ENCODE measurements at regions not wholly inside any gene's neighbourhood (a gene's known extent, or its start where the extent isn't known, plus 50 kb on each side); places are given as distances from the start of the nearest gene placed in this dataset.
"Not testable (repeated sequence)": the region's sequence is repeated elsewhere in the genome, so short reads cannot be mapped to it uniquely, and the experiment has no call there.

DNA sequence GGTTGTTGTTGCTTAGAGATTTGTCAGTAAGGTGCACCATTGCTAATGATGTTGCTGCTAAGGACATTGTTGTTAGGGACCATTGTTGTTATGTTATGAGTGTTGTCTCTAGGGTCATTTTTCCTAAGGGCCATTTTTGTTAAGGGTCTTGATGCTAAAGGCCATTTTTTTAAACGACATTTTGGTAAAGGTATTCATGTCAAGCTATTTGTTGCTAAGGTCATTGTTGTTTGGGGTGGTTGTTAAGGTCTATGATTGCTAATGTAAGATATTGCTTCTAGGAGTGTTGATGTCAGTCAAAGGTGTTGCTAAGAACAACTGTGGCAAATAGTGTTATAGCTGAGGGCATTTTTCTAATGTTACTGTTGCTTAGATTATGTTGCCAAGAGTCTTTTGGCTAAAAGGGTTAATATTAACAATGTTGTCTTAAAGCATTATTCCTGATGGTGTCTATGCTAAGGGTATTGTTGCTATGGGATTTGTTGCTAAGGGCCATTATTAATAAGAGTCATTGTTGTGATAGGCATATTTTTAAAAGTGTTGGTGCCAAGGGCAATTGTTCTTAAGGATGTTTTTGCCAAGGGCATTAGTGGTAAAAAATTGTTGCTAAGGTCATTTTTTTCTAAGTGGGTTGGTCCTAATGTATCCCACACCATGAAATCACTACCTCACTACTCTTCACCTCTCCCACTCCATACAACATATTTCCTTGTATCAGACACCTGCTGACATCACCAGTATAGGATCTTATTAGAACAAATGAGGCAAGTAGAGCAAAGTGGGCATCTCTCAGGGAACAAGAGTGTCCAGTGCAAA is 56.2 kb downstream of the SPATA31A6 start:
- DNase-seq (ENCODE audit: low read depth), result not testable (repeated sequence)

GRCh38 chr9:42240261-42240579 is 56.8 kb downstream of the SPATA31A6 start:
- DNase-seq (ENCODE audit: low read depth), result not testable (repeated sequence)

DNA sequence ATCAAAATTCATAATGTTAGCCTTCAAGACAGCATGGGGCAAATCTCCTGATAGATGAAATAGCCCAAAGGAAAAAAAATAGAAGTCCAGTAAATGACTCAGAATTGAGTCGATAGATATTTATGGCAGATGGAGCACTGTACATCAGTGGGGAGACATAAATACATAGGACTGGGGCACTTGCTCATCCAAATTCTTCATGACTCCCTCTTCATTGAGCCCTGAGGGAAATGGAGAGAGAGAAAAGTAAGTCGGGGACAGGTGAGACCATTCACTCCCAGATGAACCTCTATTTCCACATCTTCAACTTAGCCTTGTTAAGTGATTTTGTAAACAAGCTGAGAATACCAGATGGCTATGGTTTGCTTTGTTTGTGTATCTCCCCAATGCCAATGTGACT is 59.8 kb downstream of the SPATA31A6 start:
- not testable (repeated sequence) for DNase-seq (ENCODE audit: low read depth)

- DNase-seq (ENCODE audit: low read depth), result not testable (repeated sequence)
Measured at GRCh38 chr9:42243822-42244221, 60.4 kb downstream of the SPATA31A6 start.

DNA sequence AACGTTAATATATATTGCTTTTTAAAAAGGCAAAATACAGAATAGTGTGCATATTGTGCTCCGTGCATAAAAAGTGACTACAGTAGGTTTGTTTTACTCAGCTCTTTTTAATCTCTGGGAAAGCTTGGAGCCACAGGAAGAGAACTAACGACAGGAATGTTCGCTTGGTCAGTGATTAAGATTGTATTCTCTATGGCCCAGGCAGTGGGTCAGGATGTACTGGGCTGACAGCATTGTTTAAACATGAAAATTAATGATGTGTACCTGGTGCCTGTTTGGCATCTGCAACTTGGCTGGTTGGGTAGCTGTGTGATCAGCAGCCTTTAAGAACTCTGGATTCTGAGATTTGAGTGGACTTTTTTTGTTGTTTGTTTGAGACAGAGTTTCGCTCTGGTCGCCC is 85.3 kb downstream of the SPATA31A6 start:
- DNase-seq (ENCODE audit: low read depth), result not testable (repeated sequence)

GRCh38 chr9:42269171-42269570 is 85.7 kb downstream of the SPATA31A6 start:
- DNase-seq (ENCODE audit: low read depth), result not testable (repeated sequence)

GRCh38 chr9:42273191-42273590 is 89.7 kb downstream of the SPATA31A6 start:
- not testable (repeated sequence) for DNase-seq (ENCODE audit: low read depth)

GRCh38 chr9:42275141-42275540 is 91.7 kb downstream of the SPATA31A6 start:
- DNase-seq (ENCODE audit: low read depth), result no peak

GRCh38 chr9:42282531-42283178 is 99.2 kb downstream of the SPATA31A6 start:
- DNase-seq (ENCODE audit: low read depth), result not testable (repeated sequence)

GRCh38 chr9:42283179-42283543 is 99.7 kb downstream of the SPATA31A6 start:
- not testable (repeated sequence) for DNase-seq (ENCODE audit: low read depth)

- not testable (repeated sequence) for DNase-seq (ENCODE audit: low read depth)
Measured at GRCh38 chr9:42286145-42286845, 102.8 kb downstream of the SPATA31A6 start.

GRCh38 chr9:42288002-42288864 is 104.8 kb downstream of the SPATA31A6 start:
- not testable (repeated sequence) for DNase-seq (ENCODE audit: low read depth)

DNA sequence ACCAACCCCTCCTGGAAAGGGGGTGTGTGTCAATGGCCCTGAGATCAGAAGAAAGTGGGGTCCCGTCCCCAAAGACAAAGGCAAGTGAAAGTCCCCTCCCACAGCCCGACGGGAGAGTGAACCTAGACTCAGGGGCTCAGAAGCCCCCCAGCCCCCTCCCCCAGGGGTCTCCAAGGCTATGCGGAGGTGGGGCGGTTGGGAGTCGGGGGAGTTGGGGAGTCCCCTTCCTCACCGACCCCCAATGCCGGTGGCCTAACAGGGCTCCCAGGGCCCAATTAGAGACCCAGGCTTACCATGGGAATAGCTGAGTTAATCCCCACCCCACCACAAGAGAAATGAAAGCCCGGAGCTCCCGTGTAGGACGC is 105.4 kb downstream of the SPATA31A6 start:
- not testable (repeated sequence) for DNase-seq (ENCODE audit: low read depth)

GRCh38 chr9:42300124-42300523 is 116.7 kb downstream of the SPATA31A6 start:
- not testable (repeated sequence) for DNase-seq (ENCODE audit: low read depth)

GRCh38 chr9:42306625-42307024 is 123.2 kb downstream of the SPATA31A6 start:
- DNase-seq (ENCODE audit: low read depth), result not testable (repeated sequence)

DNA sequence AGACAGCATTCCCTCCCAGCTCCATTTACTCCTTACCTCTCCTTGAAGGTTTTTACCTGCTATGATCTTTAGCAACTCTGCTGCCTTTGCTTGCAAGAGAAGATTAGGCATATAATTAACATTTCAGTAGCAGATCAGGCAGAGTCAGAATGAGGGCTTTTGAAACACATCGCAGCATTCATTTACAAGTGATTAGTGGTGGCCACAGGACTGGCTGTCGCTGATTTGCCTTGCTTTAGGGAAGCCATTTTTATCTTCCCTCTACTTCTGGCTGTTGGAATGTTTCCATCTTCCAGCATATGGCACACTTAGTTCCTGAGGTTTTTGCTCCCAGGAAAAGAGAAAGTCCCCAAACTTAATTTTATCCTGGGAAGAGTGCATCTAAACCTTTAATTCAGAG is 124.0 kb downstream of the SPATA31A6 start:
- not testable (repeated sequence) for DNase-seq (ENCODE audit: low read depth)

GRCh38 chr9:42310972-42311371 is 127.5 kb downstream of the SPATA31A6 start:
- not testable (repeated sequence) for DNase-seq (ENCODE audit: low read depth)

DNA sequence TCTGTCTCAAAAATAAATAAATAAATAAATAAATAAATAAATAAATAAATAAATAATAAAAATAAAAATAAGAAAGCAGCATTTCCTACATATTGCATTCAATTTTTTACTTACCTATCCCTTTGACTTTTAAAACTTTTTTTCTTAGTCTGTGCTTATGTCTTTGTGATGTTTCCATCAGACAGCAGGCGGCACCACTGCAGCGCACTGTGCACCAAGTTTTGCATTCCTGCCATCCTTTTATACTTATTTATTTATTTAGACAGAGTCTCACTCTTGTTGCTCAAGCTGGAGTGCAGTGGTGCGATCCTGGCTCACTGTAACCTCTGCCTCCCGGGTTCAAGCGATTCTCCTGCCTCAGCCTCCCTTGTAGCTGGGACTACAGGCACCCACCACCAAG is 132.6 kb downstream of the SPATA31A6 start:
- not testable (repeated sequence) for DNase-seq (ENCODE audit: low read depth)

DNA sequence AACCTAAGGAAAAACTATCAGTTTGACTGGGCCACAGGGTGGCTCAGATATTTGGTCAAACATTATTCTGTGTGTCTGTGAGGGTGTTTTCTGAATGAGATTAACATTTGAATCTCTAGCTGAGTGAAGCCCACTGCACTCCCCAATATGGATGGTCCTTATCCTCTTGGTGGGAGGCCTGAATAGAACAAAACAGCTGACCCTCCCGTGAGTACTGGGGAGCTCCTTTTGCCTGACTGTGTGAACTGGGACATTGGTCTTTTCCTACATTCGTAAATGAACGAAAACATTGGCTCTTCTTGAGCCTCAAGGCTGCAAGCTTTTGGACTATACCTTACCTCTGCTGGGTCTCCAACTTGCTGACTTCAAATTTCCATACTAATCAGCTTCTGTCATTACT is 134.2 kb downstream of the SPATA31A6 start:
- DNase-seq (ENCODE audit: low read depth), result not testable (repeated sequence)

GRCh38 chr9:42323084-42323809 is 139.8 kb downstream of the SPATA31A6 start:
- not testable (repeated sequence) for DNase-seq (ENCODE audit: low read depth)

DNA sequence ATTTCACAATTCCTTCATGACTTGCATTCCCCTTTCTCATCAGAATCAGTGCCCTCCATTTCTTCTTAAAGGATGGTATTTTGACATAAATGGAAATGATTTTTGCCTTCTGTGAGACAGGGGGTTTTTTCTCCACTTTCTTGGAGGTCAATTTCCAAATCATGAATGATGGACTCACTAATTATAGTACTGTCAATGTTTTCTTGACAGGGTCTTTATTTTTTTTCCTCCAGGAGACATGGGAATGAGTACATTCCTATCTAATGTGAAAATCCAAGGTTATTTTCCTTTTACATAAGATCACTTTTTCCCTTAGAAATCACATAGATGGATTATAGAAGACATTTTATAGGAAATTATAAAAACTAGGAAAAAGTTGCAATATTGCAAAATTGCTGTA is 141.7 kb downstream of the SPATA31A6 start:
- DNase-seq (ENCODE audit: low read depth), result not testable (repeated sequence)
